ENCODE measurements at regions not wholly inside any gene's neighbourhood (a gene's known extent, or its start where the extent isn't known, plus 50 kb on each side); places are given as distances from the start of the nearest gene placed in this dataset.

DNA sequence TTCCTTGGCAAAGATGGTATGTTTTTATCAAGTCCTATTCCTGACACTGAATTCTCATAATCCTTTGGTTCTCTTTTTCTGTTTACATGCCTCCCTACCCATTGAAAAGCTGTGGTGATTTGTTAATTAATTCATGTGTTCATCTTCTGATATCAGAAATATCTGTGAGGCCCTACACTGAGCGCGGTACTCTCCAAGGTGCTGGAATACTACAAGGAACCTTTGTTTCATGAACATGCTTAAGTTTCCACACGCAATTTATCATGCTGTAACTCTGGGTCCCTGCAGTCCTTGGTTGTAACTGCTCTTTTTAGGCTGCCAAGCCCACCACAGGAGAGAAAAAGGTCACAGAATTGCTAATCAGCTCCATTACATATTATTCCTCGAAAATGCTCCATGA lies 331.8 kb downstream of the FAT3 start:
- no peak overlapping the region for H3K14ac ChIP-seq (ENCODE audit: insufficient read depth, low read length)
- H3K4me1 ChIP-seq (ENCODE audit: insufficient read depth, low read length) = no peaks in the 10 kb centered on the region
- no peak overlapping the region for H2BK5ac ChIP-seq (ENCODE audit: insufficient read length, low read length)
- no peak overlapping the region for H3K18ac ChIP-seq (ENCODE audit: insufficient read length, low read depth, low read length)
- H4K8ac ChIP-seq (replicated peaks; ENCODE audit: insufficient read length, low read depth, low read length) = no peak overlapping the region
- H4K91ac ChIP-seq (ENCODE audit: insufficient read length, low read depth, low read length) = no peak overlapping the region
- H3K23me2 ChIP-seq (ENCODE audit: insufficient read length, low read depth, low read length, poor library complexity, severe bottlenecking) = no peaks in the 10 kb centered on the region
- H2BK120ac ChIP-seq (ENCODE audit: low read depth, low read length, poor library complexity, severe bottlenecking) = no peak overlapping the region
- no peaks in the 10 kb centered on the region for H3K9me3 ChIP-seq (ENCODE audit: control insufficient read depth, low read depth, low read length)
- WGBS (ENCODE audit: extremely low coverage, insufficient read length, low lambda C conversion rate) = no CpG with 5 or more reads among the region's 4 CpGs
- H4K20me1 ChIP-seq (ENCODE audit: control insufficient read depth, insufficient read depth, insufficient read length) = no peaks in the 10 kb centered on the region
- Mint-ChIP-seq H3K36me3 (ENCODE audit: insufficient read depth in 1 of 3, low read depth in 3 of 3) (peaks cover 0 to 4% (median 1%) of the 10 kb centered on the region in 3 experiments; a peak in 2 of 7 replicates), H3K4me1 (peaks cover 4 to 7% of the 10 kb centered on the region in 2 experiments), H3K9me3 (no peaks in the 10 kb centered on the region; a peak in 1 of 5 replicates), H3K4me3 (no peak overlapping the region), H3K27ac (no peak overlapping the region), H3K27me3 (ENCODE audit: low read depth) (no peaks in the 10 kb centered on the region)
- no peaks in the 10 kb centered on the region; the same call in 1 of the 2 replicates for H3K79me2 ChIP-seq (ENCODE audit: insufficient read depth, low read length)
- H3K4me2 ChIP-seq (ENCODE audit: insufficient read depth, insufficient read length, low read length) = no peak overlapping the region
- no peaks in the 10 kb centered on the region for H3K27me3 ChIP-seq (ENCODE audit: insufficient read depth, low read length)
- no peak overlapping the region for H2BK20ac ChIP-seq (ENCODE audit: low read depth, low read length, poor library complexity, severe bottlenecking)
- no peak overlapping the region for H3K27ac ChIP-seq (ENCODE audit: insufficient read length, low read depth, low read length)
- DNase-seq = no peak
- no peaks in the 10 kb centered on the region for H3K79me1 ChIP-seq (ENCODE audit: insufficient read depth, low read depth, low read length, poor library complexity, severe bottlenecking)
- H3K9ac ChIP-seq (ENCODE audit: extremely low read depth, insufficient read length, low read length) = no peak overlapping the region
- H2AFZ ChIP-seq (ENCODE audit: low read length) = no peak overlapping the region
- TF ChIP-seq CTCF (conservative IDR thresholded peaks at IDR 0.05) = no peak
- H2BK12ac ChIP-seq (ENCODE audit: insufficient read length, low read depth, low read length) = no peak overlapping the region
- no peak overlapping the region for H3K56ac ChIP-seq (ENCODE audit: insufficient read length, low read depth, low read length)
- no peak overlapping the region for H3K4ac ChIP-seq (ENCODE audit: low read depth, low read length)
- H2BK15ac ChIP-seq (ENCODE audit: low read depth, low read length) = no peak overlapping the region
- no peak overlapping the region for H2AK5ac ChIP-seq (ENCODE audit: insufficient read length, low read length)
- H3T11ph ChIP-seq (ENCODE audit: low read length) = no peak overlapping the region
- no peak overlapping the region for H3K23ac ChIP-seq (ENCODE audit: insufficient read length, low read depth, low read length)
- no peak overlapping the region for H4K5ac ChIP-seq (ENCODE audit: insufficient read length, low read depth, low read length)
